CD4-positive, alpha-beta T cell treated with Interferon alpha-2 for 1 hour (primary cell): ENCODE measurements at regions not wholly inside any gene's neighbourhood (a gene's known extent, or its start where the extent isn't known, plus 50 kb on each side); places are given as distances from the start of the nearest gene placed in this dataset.
"Not testable (repeated sequence)": the region's sequence is repeated elsewhere in the genome, so short reads cannot be mapped to it uniquely, and the experiment has no call there.

Experiments used
- DNase-seq, 2 donors: peaks; one replicate each; pipeline ENCODE4 v3.0.0-alpha.2; 2020 to 2022

GRCh38 chr1:37325509-37326437 lies 148.6 kb upstream of the ZC3H12A start:
- no peak for DNase-seq

- no peak for DNase-seq
These were observed 142.3 kb upstream of the ZC3H12A start for GRCh38 chr1:37332126-37332525.

DNA sequence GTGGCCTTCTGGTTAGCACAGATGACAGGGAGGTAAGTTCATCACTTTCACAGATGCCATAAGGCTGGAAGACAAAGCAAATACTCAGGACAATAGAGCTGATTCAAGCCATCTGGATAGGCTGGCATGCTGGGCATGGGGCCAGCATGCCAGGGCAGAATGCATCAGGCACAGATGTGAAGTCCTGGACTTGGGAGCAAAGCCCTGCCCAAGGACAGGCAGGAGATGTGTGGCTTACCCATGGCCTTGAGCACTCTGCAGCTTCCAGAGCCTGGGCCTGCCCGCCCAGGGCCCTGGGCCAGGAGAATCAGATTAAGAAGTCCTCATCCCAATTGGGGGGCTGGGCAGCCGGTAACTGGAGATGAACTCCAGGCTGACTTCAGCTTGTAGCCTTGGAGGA lies 135.7 kb upstream of the ZC3H12A start:
- DNase-seq, result no peak

DNA sequence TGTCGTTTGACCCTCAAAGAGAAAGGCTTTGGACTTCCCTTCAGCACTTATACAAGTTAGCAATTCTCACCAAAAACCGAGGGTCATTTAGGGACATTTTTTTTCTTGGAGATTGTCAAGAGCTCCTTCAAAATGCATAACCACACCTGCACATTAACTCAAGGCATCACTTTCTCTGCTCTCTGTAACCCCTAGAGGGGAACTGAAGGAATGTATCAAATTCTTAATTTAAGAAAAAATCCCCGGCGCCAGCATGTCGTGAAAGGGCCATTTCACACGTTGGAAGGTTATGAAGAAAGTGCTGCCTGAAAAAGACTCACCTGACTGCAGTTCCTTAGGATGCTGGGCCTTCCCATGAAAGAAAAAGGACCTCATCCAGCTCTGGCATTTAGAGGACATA lies 131.6 kb upstream of the ZC3H12A start:
- no peak for DNase-seq

DNA sequence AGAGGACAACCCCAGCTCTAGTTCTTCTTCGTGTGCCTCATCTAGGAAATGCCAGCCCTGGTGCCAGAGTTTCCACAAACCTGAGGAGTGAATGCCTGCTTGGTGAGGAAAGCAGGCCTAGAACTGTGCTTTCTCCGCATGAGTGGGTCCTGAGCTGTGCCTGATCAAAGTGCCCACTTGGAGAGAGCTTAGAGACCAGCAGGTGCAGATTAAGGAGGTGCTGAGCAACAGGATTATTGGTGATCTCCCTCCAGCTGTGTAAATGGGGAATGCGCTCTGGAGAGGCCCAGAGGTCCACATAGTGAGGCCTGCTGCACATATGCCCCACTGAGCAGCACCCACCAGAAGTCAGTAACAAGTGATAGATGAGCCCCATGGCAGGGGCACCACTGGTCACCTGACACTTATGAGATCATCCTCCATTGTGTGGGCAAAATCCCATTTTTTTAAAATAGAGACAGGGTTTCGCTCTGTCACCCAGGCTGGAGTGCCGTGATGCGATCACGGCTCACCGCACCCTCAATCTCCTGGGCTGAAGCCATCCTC lies 127.2 kb upstream of the ZC3H12A start:
- DNase-seq, result no peak

- DNase-seq, result no peak
These were observed 120.5 kb upstream of the ZC3H12A start for GRCh38 chr1:37353871-37354270.

- no peak for DNase-seq
These were observed 119.3 kb upstream of the ZC3H12A start for GRCh38 chr1:37354876-37355650.

GRCh38 chr1:37358992-37359391 lies 115.4 kb upstream of the ZC3H12A start:
- DNase-seq, result no peak

- no peak for DNase-seq
These were observed 114.4 kb upstream of the ZC3H12A start for GRCh38 chr1:37360011-37360410.

DNA sequence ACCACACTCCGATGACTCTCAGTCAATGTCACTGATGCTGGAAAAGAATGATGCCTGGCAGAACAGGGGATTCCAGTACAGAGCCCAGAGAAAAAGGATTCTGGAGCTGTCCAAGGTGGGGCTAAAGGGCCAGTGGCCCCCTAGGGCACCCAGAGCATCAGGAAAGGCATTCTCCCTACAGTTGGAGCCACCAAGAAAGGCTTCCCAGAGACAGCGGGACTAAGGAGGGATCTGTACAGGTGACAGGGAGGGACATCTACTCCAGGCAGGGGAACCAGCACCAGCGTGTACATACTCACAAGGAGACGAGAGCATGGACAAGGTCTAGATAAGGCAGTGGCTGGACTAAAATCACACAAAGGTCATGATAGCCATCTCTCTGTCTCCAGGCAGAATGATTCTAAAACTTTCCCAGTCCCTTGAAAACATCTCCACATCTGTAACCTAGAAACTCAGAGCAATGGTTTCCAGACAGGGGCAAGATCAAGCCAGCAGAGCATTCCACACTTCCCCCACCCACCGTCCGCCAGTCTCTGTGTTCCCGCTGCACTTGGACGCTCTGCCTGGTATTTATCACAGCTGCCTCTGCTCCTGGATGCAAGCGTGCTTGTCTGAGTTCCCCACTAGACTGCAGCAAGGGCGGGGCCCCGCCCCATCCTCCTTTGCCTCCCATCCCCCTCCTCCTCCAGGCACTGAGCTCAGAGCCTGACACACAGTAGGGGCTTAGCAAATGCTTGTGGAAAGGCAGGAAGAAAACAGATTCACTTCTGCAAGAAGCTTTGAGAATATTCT lies 111.6 kb upstream of the ZC3H12A start:
- no peak for DNase-seq

DNA sequence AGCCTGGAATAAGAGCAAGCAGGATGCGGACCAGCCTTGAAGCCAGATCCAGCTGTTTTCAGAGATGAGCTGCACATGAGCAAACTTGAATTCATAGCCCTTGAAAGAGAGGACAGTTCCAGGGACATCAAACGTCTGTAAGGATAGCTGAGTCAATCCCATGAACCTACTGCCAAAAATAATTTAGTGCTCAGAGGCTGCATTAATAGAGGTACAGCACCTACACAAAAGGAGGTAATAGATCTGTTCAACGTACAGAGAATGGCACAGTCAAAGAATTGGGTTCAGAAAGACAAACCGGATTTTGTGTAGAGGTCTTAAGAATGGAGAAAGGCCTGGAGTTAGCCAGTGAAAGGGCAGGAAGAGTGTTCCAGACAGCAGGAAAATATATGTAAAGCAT lies 110.8 kb upstream of the ZC3H12A start:
- DNase-seq, result no peak

GRCh38 chr1:37368665-37369315 lies 105.6 kb upstream of the ZC3H12A start:
- not testable (repeated sequence) for DNase-seq

GRCh38 chr1:37372302-37372701 lies 102.1 kb upstream of the ZC3H12A start:
- DNase-seq, result no peak

- no peak for DNase-seq
These were observed 101.7 kb upstream of the ZC3H12A start for GRCh38 chr1:37372711-37373110.

- no peak for DNase-seq
These were observed 101.0 kb upstream of the ZC3H12A start for GRCh38 chr1:37373413-37373812.

DNA sequence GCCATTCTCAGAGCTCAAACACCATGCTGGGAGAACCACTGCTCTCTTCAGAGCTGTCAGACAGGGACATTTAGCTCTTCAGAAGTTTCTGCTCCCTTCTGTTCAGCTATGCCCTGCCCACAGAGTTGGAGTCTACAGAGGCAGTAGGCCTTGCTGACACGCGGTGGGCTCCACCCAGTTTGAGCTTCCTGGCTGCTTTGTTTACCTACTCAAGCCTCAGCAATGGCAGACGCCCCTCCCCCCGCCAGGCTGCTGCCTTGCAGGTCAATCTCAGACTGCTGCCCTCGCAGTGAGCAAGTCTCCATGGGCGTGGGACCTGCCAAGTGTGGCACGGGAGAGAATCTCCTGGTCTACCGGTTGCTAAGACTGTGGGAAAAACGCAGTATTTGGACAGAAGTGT lies 93.8 kb upstream of the ZC3H12A start:
- not testable (repeated sequence) for DNase-seq

DNA sequence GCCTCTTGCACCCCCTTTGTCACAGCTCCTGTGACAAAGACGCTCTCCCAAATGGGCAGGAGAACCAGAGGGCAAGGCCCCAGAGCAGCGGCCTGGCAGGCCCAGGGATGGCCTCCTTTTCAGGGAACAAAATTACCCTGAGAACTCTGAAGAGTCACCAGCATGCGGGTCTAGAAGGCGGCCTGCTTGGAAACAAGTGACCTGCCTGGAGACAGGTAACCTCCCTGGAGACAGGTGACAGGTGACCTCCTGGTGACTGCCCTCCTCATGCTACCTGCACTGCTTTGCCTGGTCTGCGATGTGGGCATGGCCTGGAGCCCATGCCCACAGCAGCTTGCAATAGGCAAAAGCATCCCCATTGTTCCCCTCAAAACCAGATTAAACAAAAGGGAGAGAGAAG lies 86.5 kb upstream of the ZC3H12A start:
- DNase-seq, result no peak

GRCh38 chr1:37389327-37389726 lies 85.1 kb upstream of the ZC3H12A start:
- DNase-seq, result no peak

DNA sequence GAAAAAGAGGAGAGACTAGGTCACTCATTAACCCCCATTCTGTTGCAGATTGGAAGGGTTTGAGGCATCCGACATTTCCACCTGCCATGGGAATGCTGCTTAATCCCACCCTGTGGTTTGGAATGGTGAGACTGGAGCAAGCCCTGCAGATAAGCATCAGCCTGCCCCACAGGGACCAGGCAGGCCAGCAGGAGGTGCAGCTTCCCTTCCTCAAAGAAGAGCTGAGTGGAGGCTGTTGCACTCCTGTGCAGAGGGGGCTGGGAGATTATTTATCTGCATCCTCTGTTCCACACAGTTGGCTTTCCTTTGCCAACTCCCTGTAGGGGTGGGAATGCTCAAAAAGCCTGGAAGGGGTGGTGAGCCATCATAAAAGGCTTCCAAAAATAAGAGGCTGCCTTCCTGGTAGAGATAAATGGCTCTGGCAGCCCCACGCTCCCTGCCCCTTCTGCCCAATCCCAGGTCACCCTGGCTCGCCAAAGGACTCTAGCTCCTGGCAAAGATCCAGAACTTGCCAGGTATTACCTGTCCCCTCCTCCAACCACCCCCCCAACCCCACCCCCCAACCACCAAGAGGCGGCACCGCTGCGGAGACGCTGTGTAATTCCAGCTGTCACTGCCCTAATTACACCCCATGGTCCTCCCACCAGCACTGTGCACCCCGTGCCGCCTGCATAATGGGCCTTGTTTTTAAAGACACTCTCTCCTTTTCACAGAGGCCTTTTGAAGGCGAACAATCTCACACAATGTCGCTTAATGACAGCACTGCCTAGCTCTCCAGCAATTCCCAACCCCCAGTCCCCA lies 83.0 kb upstream of the ZC3H12A start:
- DNase-seq, result no peak

- no peak for DNase-seq
These were observed 82.3 kb upstream of the ZC3H12A start for GRCh38 chr1:37392051-37392450.
